Peyer's patch (tissue), 4 donors: ENCODE measurements at regions not wholly inside any gene's neighbourhood (a gene's known extent, or its start where the extent isn't known, plus 50 kb on each side); places are given as distances from the start of the nearest gene placed in this dataset.

Experiments
- DNase-seq, 3 donors: peaks; one replicate each; pipeline ENCODE4 v3.0.0-alpha.2; 2017 to 2019
- H3K27ac ChIP-seq, 4 donors: fragments of 200-600 bp; sonication (generic); one replicate each; pipeline ENCODE4 v1.5.1; 2016 to 2019
- H3K27me3 ChIP-seq, 2 donors: fragments of 200-600 bp; sonication (generic); one replicate each; pipeline ENCODE4 v1.5.1; 2019
- H3K36me3 ChIP-seq, 3 donors: fragments of 200-600 bp; sonication (generic); one replicate each; pipeline ENCODE4 v1.5.1; 2016 to 2019
- H3K4me1 ChIP-seq, 4 donors: fragments of 200-600 bp; sonication (generic); one replicate each; pipeline ENCODE4 v1.5.1; 2016 to 2019
- H3K4me3 ChIP-seq, 4 donors: fragments of 200-600 bp; sonication (generic); 1 replicate in 3 of 4; 2 replicates in 1 of 4; pipeline ENCODE4 v1.5.1; 2016 to 2019; ENCODE audit warnings: mild to moderate bottlenecking in 1 of 4
- H3K9me3 ChIP-seq, 4 donors: fragments of 200-600 bp; sonication (generic); one replicate each; pipeline ENCODE4 v1.5.1; 2016 to 2019; ENCODE audit warnings: mild to moderate bottlenecking in 1 of 4
- POLR2A ChIP-seq, 2 donors: fragments of 450-650 bp; IDR thresholded peaks; one replicate each; pipeline ENCODE4 v1.5.1; 2017; ENCODE audit warnings: antibody characterized with exemption in 2 of 2, mild to moderate bottlenecking in 2 of 2, moderate library complexity in 2 of 2
- TF ChIP-seq, protein P1 (sequence below), 6 experiments: fragments of 450-650 bp in 4 of 6; fragments of 200-600 bp in 2 of 6; sonication (generic) in 1 of 6; IDR thresholded peaks; one replicate each; pipeline ENCODE4 v1.5.1; 2017 to 2019; ENCODE audit warnings: antibody characterized with exemption in 6 of 6, mild to moderate bottlenecking in 3 of 6, moderate library complexity in 1 of 6

DNA sequence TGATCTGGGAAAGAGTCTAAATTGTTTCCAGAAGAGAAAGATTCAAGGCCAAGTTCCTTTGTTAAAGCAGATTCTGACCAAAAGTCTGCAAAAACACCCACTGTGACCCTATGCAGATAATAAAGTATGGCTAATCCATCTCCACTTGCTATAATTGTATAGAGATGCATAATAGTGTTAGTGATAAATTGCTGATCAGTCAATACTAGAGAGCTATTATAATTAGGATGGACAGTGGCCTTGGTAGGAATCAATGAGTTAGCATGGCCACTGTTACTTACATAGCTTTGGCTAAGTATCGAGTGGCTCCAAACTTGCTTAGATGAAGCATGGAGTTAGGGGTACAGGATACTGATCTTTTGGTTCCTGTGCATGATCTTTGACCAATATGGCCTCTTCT lies 683.4 kb upstream of the MEF2C start:
- Histone ChIP-seq H3K4me1 (no peaks in the 10 kb centered on the region), H3K4me3 (no peak overlapping the region), H3K27me3 (no peaks in the 10 kb centered on the region), H3K27ac (no peak overlapping the region), H3K36me3 (no peaks in the 10 kb centered on the region), H3K9me3 (no peaks in the 10 kb centered on the region)
- DNase-seq, result no peak
- no peak for TF ChIP-seq POLR2A (IDR thresholded peaks at IDR 0.05)
- TF ChIP-seq, protein P1, sequence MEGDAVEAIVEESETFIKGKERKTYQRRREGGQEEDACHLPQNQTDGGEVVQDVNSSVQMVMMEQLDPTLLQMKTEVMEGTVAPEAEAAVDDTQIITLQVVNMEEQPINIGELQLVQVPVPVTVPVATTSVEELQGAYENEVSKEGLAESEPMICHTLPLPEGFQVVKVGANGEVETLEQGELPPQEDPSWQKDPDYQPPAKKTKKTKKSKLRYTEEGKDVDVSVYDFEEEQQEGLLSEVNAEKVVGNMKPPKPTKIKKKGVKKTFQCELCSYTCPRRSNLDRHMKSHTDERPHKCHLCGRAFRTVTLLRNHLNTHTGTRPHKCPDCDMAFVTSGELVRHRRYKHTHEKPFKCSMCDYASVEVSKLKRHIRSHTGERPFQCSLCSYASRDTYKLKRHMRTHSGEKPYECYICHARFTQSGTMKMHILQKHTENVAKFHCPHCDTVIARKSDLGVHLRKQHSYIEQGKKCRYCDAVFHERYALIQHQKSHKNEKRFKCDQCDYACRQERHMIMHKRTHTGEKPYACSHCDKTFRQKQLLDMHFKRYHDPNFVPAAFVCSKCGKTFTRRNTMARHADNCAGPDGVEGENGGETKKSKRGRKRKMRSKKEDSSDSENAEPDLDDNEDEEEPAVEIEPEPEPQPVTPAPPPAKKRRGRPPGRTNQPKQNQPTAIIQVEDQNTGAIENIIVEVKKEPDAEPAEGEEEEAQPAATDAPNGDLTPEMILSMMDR (IDR thresholded peaks at IDR 0.05), result no peak

DNA sequence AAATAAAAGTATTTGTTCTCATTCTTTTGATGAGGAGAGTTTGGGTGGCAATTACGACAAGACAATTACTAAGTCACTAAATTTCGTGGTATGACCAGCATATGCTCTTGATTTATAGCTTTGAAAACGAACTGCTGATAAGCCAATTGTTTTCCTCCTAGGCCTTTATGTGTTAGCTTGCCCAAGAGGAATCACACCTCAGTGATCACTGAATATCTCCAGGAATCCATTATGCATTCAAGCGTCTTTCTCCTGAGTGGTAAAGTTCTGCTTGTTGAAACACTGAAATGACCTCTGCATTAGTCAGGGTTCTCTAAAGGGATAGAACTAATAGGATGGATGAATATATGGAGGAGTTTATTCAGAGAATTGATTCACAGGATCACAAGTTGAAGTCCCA lies 677.7 kb upstream of the MEF2C start:
- Histone ChIP-seq H3K9me3 (no peaks in the 10 kb centered on the region), H3K27ac (no peak overlapping the region), H3K4me3 (no peak overlapping the region), H3K36me3 (no peaks in the 10 kb centered on the region), H3K4me1 (no peaks in the 10 kb centered on the region), H3K27me3 (no peaks in the 10 kb centered on the region)
- TF ChIP-seq POLR2A (IDR thresholded peaks at IDR 0.05), result no peak
- TF ChIP-seq, protein P1 (IDR thresholded peaks at IDR 0.05), result no peak
- no peak for DNase-seq

DNA sequence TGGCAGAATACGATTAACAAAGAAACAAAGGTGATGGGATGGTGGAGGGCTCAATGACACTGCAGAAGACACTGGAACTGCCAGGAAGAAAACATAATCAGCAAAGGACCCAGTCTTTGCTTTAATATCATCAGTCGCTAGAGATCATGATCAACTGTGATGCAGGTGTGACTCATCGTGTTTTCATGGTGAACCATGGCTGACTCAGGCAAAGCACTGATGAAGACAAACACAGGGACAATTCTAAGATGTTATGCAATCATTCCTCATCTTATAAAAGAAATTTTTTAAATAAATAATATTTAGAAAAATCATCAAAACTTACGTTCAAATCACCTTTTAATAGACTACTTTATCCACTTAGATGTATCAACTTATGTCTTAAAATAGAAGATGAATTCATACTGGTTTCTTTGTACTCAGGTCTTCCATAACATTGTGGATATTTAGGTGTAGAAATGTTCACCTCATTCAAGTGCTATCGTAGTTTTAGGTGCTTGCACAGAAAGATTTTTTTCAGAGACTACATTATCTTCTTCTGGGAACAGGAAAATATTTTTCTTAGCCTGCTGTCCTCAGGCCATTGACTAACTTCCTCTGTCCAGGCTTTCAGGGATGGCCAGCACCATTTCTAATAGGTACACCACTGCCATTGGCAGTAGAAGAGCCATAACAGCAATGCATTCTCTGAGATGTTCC lies 673.4 kb upstream of the MEF2C start:
- Histone ChIP-seq H3K4me1 (no peaks in the 10 kb centered on the region), H3K27ac (no peak overlapping the region), H3K36me3 (no peaks in the 10 kb centered on the region), H3K9me3 (no peaks in the 10 kb centered on the region), H3K4me3 (no peak overlapping the region), H3K27me3 (no peaks in the 10 kb centered on the region)
- TF ChIP-seq POLR2A (IDR thresholded peaks at IDR 0.05), result no peak
- TF ChIP-seq, protein P1 (IDR thresholded peaks at IDR 0.05), result no peak
- DNase-seq, result no peak

- Histone ChIP-seq H3K27me3 (no peaks in the 10 kb centered on the region), H3K27ac (no peak overlapping the region), H3K9me3 (no peaks in the 10 kb centered on the region), H3K36me3 (no peaks in the 10 kb centered on the region), H3K4me3 (no peak overlapping the region), H3K4me1 (no peaks in the 10 kb centered on the region)
- DNase-seq, result no peak
- no peak for TF ChIP-seq POLR2A (IDR thresholded peaks at IDR 0.05)
- TF ChIP-seq, protein P1 (IDR thresholded peaks at IDR 0.05), result no peak
Observed at GRCh38 chr5:89546657-89547056, 663.7 kb upstream of the MEF2C start.

GRCh38 chr5:89545626-89546025 lies 662.6 kb upstream of the MEF2C start:
- Histone ChIP-seq H3K27ac (no peak overlapping the region), H3K36me3 (no peaks in the 10 kb centered on the region), H3K9me3 (no peaks in the 10 kb centered on the region), H3K27me3 (no peaks in the 10 kb centered on the region), H3K4me3 (no peak overlapping the region), H3K4me1 (no peaks in the 10 kb centered on the region)
- TF ChIP-seq POLR2A (IDR thresholded peaks at IDR 0.05), result no peak
- TF ChIP-seq, protein P1 (IDR thresholded peaks at IDR 0.05), result no peak
- DNase-seq, result no peak

GRCh38 chr5:89545076-89545475 lies 662.1 kb upstream of the MEF2C start:
- no peak overlapping the region for H3K27ac ChIP-seq
- H3K36me3 ChIP-seq, result no peaks in the 10 kb centered on the region
- H3K4me3 ChIP-seq, result no peak overlapping the region
- no peaks in the 10 kb centered on the region for H3K27me3 ChIP-seq
- no peak for DNase-seq
- H3K9me3 ChIP-seq, result no peaks in the 10 kb centered on the region
- no peaks in the 10 kb centered on the region for H3K4me1 ChIP-seq
- no peak for TF ChIP-seq POLR2A (IDR thresholded peaks at IDR 0.05)
- TF ChIP-seq, protein P1 (IDR thresholded peaks at IDR 0.05), result no peak
